GM21515 (cell line): ENCODE measurements at regions not wholly inside any gene's neighbourhood (a gene's known extent, or its start where the extent isn't known, plus 50 kb on each side); places are given as distances from the start of the nearest gene placed in this dataset.

Source experiments
- ATAC-seq: cut with Tn5 transposase; IDR thresholded peaks from one replicate; pipeline ENCODE4 v1.9.1; 2021; ENCODE audit not compliant: unreplicated experiment

DNA sequence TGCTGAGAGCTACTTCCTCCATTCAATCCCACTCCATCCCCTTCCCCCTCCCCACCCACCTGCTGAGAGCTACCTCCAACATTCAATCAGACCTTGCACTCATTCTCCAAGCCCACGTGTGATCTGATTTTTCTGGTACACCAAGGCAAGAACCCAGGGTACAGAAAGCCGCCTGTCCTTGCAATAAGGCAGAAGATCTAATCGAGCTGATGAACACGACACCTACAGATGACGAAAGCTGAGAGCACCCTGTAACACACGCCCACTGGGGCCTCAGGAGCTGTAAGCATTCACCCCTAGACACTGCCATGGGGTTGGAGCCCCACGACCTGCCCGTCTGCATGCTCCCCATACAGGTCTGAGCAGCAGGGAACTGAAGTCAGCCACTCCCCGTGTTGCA, 58.3 kb downstream of the TRIML1 start:
- no peak for ATAC-seq

DNA sequence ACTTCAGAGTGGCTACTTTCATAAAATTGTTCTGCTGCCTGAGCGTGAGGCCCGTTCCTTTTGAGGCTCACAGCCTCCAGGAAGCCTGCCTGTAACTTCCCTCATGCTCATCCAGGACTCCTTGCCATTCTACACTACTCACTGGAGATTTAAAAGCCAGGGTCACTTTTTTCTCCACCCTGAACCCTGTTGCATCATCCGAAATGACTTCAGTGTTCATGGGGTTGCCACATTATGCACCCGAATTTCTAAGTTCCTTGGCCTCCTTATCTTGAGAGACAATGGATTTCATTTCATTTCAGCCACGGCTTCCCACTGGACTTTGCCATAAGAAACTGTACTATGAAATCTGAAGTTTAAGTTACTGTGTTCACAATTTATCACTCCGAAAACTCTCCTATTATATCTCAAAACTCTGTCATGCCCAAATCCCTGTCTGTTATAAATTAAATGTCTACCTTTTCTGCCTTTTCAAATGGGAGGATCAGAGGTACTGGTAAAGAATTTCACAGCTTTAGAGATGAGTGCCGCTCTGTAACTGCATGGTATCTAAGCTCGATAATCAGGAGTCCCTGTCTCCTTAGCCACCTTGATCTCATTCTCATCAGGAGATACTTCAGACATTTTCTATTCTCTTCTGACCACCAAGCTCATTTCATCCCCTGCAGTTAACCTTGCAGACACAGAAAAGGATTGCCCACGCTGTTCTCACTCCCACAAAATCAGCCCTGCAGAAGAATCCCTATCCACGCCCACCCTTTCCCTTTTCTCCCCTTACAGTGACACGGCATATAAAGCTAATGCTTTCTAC, 59.9 kb downstream of the TRIML1 start:
- ATAC-seq: no peak

DNA sequence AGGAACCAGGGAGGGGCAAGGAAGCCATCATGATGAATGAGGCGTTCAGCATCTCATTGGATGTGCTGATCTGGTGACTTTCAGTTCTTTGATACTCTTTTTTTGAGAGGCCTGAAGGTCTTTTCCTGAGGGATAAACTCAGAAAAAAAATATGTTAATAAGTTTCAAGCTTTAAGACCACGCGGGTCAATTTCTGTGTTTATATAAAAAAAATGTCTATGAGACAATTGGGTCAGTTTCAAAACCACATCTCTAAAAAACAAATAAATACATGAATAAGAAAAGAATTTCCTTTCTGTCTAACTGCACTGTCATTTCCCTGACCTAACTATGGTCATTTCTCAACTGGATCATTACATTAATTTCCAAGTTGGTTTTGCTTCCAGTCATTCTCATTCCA, 62.6 kb downstream of the TRIML1 start:
- ATAC-seq: no peak

DNA sequence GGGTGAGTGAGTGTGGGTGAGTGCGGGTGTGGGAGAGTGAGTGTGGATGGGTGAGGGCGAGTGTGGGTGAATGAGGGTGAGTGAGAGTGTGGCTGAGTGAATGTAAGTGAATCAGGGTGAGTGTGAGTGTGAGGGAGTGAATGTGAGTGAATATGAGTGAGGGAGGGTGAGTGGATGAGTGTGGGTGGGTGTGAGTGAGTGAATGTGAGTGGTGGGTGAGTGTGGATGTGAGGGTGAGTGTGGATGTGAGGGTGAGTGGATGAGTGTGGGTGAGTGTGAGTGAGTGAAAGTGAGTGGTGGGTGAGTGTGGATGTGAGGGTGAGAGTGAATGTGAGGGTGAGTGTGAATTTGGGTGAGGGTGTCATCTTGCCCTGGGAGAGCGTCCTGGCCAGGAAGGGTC, 67.5 kb downstream of the TRIML1 start:
- no peak for ATAC-seq

DNA sequence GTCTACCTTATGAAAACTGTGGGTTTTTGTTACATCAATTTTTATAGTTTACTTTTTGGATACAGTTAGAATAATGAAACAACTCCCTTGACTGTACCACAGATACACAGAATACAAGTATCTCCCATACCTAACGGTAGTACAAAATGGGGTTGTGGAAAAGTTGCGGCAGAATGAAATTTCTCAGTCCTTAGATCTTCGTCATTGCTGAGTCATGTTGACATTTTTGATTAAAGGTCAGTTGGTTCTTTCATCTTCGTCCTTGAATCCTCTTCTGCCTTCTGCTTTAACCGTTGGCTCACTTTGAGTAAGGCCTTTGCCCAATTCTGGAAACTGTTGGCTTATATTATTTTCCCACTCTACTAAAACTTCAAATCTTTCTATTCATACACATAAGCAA, 75.6 kb downstream of the TRIML1 start:
- no peak for ATAC-seq

DNA sequence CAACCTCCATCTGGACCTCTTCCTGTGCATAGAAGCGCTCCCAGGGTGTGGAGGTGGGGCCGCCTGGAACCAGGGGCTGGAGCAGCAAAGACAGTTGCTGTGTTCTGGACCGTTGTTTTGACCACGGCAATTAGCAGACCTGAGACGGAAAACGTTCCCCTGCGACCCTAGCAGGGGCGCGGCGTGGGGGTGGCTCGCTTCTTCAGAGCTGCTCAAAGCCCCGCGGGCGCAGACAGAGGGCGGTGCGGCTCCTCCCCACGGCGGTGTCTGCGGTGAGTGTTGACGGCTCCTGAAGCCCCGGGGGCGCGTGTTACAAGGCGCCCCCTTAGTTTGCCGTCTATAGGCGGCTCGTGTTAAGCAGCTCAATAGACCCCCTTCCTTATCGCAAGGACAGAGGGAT, 79.2 kb downstream of the TRIML1 start:
- ATAC-seq: no peak

DNA sequence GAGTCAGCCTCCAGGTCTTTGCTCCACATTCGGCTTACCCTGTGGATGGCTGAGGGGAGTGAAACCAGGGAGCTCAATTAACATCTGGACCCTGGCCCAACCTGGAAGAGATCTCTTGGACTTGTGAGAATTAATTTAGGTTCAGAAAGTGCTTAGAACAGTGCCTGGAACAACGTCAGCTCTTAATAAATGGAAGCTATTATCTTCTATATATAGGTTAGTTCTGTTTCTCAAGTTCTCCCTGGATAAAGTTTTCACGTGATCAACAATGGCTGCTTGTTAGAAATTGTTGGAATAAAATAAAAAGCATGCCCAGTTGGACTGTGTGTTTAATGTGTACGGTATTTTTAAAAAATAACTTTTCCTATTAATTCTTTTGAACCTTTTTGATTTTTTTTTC, 80.8 kb downstream of the TRIML1 start:
- no peak for ATAC-seq

DNA sequence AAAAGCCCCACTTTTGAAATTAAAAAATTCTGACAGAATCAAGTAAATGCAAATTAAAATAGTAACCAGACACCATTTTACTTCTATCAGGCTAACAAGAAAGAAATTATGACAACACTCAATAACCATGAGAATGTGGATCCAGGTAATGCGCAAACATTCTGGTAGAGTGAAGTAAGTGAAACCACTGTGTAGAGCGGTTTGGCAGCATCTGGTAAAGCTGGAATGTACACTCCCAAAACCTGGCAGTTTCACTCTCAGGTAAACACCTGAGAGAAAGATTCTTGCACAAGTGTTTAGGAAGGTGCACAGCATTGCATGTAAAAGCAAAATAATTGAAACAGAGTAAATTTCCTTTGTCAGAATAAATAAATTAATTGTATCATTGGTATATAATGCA, 81.8 kb downstream of the TRIML1 start:
- no peak for ATAC-seq

DNA sequence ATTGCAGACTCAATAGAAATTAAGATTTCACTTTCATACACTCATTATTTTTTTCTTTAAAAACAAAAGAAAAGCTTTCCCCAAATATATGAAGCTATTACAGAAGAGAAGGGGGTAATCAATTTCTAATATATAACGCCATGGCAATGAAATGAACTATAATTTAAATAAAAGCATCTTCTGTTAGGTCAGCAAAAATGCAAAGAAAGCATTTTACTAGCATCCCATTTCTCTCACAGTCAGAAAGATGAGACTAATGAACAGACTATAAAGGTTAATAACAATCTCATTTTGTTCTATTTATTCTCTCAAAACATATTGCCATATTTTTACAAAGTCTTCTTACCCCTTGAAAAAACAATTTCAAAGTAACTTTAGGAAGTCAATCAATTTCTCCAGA, 89.0 kb downstream of the TRIML1 start:
- no peak for ATAC-seq

DNA sequence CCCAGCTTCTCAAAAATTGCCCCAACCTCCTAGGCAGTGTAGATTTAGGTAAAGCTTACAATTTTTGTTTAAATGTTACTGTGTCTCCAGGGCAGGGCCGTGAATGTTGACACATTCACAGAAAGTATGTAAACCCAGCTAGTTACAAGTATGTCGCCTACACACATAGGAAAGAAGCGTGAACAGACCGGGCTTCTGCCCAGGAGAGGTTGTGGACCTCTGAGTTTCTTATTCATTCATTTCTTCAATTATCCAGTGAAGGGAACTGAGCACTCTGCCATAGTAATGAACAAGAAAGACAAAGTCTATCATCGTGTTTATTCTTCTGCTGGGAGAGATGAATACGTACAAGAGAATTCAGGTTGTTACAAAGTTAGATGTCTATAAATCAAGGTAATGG, 93.2 kb downstream of the TRIML1 start:
- ATAC-seq: no peak

DNA sequence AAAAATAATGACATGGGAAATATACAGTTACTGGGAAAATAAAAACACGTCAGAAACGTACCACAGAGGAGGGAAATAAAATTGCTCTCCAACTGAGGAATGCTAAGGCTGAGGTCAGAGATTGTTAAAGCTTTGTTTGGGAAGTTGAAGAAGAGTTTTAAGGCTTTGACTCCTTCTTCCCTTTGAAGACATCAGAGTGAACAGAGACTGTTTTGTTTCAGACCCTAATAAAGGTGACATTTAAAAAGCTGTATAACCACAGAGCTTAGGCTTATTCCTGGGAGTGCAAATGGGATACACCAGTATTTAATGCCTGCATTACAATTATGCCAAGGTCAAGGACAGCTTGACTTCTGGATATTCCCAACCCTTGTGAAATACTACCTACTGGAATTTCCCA, 102.8 kb downstream of the TRIML1 start:
- ATAC-seq: no peak

DNA sequence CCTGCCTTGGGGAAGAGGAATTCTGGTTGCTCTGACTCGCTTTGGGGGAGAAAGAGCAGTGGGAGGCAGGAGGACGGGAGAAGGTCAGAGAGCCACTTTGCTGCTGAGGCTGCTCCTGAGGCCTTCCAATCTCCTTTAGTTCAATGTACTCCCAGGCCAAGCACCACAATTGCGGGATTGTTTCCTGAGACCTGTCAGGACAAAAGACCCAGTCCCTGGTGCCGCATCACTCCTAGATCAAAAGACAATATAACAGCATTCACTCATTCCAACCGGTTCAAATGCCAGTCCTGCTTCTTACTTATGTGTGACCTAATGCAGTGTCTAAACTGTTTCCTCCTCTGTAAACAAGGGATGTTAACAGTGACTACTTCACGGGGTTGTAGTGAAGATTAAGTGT, 106.4 kb downstream of the TRIML1 start:
- ATAC-seq: no peak

DNA sequence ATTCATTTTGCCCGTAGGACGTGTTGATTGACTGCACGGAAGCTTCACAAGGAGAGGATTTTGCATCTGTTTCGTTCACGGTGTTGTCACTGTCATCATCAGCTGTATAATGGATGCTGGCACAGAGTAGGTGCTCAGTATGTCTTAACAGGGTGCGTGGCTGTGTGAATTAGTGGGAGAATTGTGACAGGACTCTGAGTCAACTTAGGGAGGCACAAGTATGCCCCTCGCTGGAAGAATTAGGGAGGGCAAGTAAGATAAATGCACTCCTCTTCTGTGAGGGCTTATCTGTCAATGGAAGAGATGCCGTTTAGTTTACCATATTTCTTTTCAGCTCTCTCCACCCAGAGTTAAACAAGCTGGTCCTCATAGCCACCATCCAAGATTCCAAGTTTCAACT, 107.2 kb downstream of the TRIML1 start:
- ATAC-seq: no peak

DNA sequence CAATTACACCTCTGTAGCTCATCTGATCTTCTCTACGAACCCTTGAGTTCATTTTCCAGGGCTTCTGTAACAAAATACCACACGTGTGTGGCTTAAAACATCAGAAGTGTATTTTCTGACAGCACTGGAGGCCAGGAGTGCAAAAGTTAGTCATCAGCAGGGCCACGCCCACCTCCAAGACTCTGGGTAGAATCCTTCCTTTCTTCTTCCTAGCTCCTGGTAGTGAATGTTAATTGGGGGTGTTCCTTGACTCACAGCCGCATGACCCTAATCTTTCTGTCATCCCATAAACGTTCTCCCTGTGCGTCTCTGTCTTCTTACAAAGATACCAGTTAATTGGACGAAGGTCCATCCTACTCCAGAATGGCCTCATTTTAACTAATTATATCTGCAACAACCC, 115.0 kb downstream of the TRIML1 start:
- no peak for ATAC-seq

DNA sequence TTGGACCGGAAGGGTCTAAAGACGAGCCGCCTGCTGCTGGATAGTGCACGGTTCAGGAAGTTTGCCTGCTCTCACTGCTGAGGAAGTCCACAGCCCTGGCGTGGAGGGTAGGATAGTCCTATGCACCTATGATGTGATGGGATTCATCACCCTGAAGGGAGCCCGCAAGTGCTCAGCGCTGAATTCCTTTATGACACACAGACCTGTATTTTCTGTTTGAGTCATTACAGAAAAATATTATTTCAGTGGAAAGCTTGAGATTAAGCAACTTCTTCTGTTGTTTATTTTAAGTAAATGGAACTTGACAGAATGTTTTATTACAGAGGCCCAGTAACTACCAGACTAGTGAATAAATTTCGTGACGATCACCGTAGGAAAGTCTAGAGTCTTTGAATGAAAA, 123.2 kb downstream of the TRIML1 start:
- no peak for ATAC-seq

DNA sequence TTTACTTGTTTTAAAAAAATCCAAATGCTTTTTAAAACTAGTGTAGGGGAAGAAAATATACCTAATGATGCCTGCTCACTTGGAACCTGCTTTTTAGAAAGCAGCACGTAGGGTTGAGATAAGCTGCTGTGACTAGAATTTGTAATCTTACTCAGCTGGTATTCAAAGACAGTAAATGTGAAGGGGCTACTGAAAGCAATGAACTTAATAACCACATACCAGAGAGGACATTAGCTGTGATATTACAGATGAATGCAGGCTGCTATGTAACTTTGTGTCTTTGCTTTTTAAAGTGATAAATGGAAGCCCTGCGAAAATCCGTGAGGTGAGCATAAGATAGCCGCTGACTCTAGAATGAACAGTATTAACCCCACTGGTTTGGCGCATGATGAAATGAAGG, 124.1 kb downstream of the TRIML1 start:
- ATAC-seq: no peak

DNA sequence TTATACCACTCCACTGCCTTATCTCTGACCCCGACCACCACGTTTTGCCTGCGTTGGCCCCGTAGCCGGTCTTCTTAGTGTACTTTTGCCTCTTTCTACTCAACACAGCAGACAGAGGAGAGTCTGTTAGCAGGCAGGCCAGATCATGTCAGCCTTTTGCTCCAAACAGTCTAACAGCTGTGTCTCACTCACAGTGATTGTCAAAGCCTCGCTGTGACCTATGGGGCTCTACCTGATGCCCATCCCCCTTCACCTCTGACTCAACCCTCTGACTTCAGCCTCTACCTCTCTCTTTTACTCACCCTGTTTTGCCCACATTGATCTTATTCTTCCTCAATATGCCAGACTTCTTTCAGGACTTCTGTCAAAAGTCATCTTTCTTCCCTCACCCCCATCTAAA, 127.1 kb downstream of the TRIML1 start:
- ATAC-seq: no peak

DNA sequence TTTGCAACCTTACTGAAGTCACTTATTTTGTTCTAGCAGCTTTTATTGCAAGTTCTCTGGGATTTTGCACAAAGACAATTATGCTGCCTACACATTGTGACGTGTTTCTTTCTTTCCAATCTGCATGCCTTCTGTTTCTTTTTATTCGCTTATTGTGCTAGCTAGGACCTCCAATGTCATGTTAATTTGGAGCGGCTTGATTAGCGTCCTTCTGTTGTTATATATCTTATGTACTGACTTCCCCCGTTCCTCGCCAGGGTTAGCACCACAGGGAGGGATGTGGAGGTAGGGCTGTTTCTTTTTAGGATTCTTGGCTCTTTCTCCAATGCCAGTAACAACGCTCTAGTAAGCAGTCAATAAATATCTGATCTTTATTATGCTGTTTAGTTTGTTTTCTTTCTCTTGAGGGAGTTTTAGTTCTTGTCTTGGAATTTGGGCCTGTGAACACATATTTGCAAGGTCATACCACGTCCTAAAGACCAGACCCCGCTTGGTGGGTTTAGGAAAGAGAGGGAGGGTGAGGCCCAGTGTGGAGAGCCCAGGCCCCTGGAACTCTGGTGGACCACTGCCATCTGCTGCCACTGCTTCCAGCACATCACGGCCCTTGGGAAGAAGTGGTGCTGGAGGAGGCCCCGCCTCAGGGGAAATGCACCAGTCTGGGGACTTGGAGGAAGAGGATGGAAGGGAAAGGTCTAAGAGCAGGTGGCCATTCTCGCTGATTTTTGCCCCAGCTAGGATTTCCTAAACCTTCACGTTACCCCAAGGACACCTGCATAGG, 129.1 kb downstream of the TRIML1 start:
- ATAC-seq: no peak

DNA sequence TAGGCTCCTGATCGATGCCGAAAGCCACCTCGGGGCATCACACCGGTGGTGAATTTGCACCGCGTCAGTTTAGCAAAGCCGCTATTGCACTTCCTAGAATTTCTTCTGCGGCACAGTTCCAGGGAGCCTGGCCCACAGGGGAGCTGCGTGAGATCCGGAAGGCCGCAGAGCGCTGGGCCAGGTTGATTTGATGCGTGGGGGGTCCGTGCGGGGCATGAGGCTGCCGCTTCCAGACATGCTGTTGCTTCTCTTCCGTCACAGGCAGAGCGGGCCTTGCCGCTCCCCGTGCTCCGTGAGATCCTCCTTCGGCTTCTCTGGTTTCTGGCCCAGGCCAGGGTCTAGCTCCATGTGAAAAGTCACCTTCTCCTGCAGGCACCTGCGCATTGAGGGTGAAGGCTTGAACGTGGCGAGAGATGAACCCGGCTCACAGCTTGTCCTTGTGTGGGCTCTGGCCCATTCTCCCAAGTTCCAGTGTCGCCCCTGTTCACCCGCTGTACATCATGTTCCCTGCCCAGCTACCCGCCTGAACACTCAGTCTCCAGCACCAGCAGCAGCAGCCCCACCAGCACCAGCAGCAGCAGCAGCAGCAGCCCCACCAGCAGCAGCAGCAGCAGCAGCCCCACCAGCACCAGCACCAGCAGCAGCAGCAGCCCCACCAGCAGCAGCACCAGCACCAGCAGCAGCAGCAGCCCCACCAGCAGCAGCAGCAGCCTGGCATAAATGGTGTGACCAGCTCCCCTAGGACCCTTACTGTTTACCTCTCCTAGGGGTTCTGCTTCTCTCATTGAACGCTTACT, 131.2 kb downstream of the TRIML1 start:
- no peak for ATAC-seq

DNA sequence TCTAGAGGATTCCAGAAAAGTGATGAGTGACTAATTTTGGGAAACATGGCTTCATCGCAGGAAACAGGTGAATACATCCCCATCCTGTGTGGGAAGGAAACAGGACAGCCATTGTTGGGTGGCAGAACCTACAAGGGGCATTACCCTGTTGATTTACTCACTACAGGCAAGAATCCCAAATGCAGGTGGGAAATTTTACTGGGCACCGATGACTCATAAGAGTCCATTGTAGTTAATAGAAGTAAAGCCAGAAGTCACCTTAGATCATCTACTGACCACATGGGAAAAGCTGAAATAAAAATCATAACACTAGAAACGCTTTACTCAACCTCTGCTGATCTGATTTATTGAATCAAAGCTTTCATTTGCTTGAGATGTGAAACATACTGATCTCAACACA, 136.4 kb downstream of the TRIML1 start:
- ATAC-seq: no peak

DNA sequence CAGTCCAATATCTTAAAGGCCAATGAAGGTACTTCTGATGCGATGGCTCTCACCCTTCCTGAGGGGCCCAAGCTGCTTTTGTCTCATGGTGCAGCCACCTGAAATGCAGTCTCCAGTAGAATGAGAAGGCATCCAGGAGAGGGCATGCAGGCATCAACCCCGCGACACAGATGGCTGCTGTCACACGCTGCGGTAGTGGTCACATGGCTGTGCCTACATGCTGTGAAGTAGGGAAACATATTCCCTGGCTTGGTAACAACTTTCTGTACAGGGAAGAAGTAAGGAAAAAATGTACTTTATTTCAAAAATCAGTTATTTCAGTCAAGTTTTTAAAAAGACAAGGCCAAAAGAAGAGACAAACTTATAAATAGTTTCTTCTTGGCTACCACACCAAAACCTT, 139.9 kb downstream of the TRIML1 start:
- ATAC-seq: no peak
